Panc1 (cell line): ENCODE measurements at regions not wholly inside any gene's neighbourhood (a gene's known extent, or its start where the extent isn't known, plus 50 kb on each side); places are given as distances from the start of the nearest gene placed in this dataset.

Source experiments
- ATAC-seq: fragments of 200-7000 bp; cut with Tn5 transposase; 2 replicates; pipeline ENCODE4 v1.9.1; 2020; ENCODE audit warnings: mild to moderate bottlenecking, moderate library complexity
- BruUV-seq: library from RNA; stranded (reverse); fragments of 400-500 nt; replicated peaks from 2 replicates; lab custom pipeline; 2021; lab: Mats Ljungman, UMichigan
- CTCF ChIA-PET: fragments of 300-600 bp; sonication (Branson Sonifier 250); formaldehyde crosslinking; loops from one replicate; lab custom pipeline; 2022; ENCODE audit warnings: antibody characterized with exemption; lab: Charles Lee
- POLR2A ChIA-PET: fragments of 300-600 bp; sonication (Branson Sonifier 250); formaldehyde crosslinking; loops from one replicate; lab custom pipeline; 2022; ENCODE audit warnings: antibody characterized with exemption; lab: Charles Lee
- DNase-seq: peaks from one replicate; pipeline ENCODE4 v3.0.0-alpha.2; 2010; ENCODE audit warnings: low read depth, low spot score
- H3K27ac ChIP-seq: 2 replicates; pipeline ENCODE4 v1.5.1; 2011; ENCODE audit warnings: mild to moderate bottlenecking, low read length, inconsistent platforms
- H3K27me3 ChIP-seq: fragments of 200-500 bp; sonication (Bioruptor generic); 2 replicates; pipeline ENCODE4 v1.6.0; 2014; ENCODE audit warnings: low read length, inconsistent platforms; ENCODE audit not compliant: control insufficient read depth, insufficient read depth
- H3K36me3 ChIP-seq: fragments of 200-500 bp; sonication (Bioruptor generic); 2 replicates; pipeline ENCODE4 v1.5.1; 2014; ENCODE audit warnings: inconsistent platforms, mild to moderate bottlenecking, low read length, moderate library complexity; ENCODE audit not compliant: control insufficient read depth, insufficient read depth
- H3K4me1 ChIP-seq: 2 replicates; pipeline ENCODE4 v1.5.1; 2011; ENCODE audit warnings: inconsistent platforms, mild to moderate bottlenecking, low read length, moderate library complexity; ENCODE audit not compliant: control insufficient read depth, insufficient read depth
- H3K4me3 ChIP-seq, 2 experiments: 2 replicates each; pipeline ENCODE4 v1.5.1; 2011 to 2012; ENCODE audit warnings: low read depth in 2 of 2, low read length in 2 of 2, mild to moderate bottlenecking in 2 of 2, inconsistent platforms in 1 of 2, moderate library complexity in 1 of 2
- H3K9me3 ChIP-seq: fragments of 200-500 bp; sonication (Bioruptor generic); 2 replicates; pipeline ENCODE4 v1.5.1; 2014; ENCODE audit warnings: low read depth, mild to moderate bottlenecking, inconsistent platforms, low read length, moderate library complexity; ENCODE audit not compliant: control insufficient read depth, insufficient read depth
- CTCF ChIP-seq: fragments of 450-650 bp; IDR thresholded peaks from 2 replicates; pipeline ENCODE4 v1.5.1; 2017; ENCODE audit warnings: mild to moderate bottlenecking
- POLR2AphosphoS5 ChIP-seq: IDR thresholded peaks from 2 replicates; pipeline ENCODE4 v1.6.1; 2012; ENCODE audit warnings: mild to moderate bottlenecking, low read depth, low read length, moderate library complexity
- REST ChIP-seq, 2 experiments: IDR thresholded peaks; 2 replicates each; pipeline ENCODE4 v1.6.1; 2011 to 2012; ENCODE audit warnings: low read depth in 2 of 2, control low read depth in 1 of 2, low read length in 1 of 2, mild to moderate bottlenecking in 1 of 2, moderate library complexity in 1 of 2; ENCODE audit not compliant: insufficient read depth in 1 of 2
- SIN3A ChIP-seq: IDR thresholded peaks from 2 replicates; pipeline ENCODE4 v1.6.1; 2012; ENCODE audit warnings: low read depth, mild to moderate bottlenecking, low read length, moderate library complexity, borderline replicate concordance; ENCODE audit not compliant: insufficient read depth
- TCF7L2 ChIP-seq: IDR thresholded peaks from 2 replicates; pipeline ENCODE4 v1.6.1; 2011; ENCODE audit warnings: mild to moderate bottlenecking, low read depth, low read length, inconsistent platforms
- in situ Hi-C: cut with HindIII; loops from 2 replicates; pipeline ENCODE4 v1.10.0; 2016; ENCODE audit warnings: low sequenced_read_pairs, low pct_unique_long_range_greater_than_20kb
- intact Hi-C: fragments of 100-400 bp; cut with micrococcal nuclease; formaldehyde crosslinking; loops from one replicate; pipeline ENCODE4 v1.10.0; 2022; ENCODE audit not compliant: unreplicated experiment

GRCh38 chr9:95771556-95772246, 103.8 kb upstream of the ERCC6L2 start:
- POLR2A ChIA-PET, result interaction anchor here (0.5 kb wide), 1 partner anchor 41 kb away, joined by 7 read pairs; no protein-coding TSS in a partner anchor
- intact Hi-C loops, result no loop called here
- H3K4me1 ChIP-seq, result no peaks in the 10 kb centered on the region
- CTCF ChIA-PET, result no interaction called here
- ATAC-seq, result no peak
- no peaks in the 10 kb centered on the region for H3K36me3 ChIP-seq
- DNase-seq, result no peak
- no TSS peak for BruUV-seq
- in situ Hi-C loops, result no loop called here
- no peak for TF ChIP-seq CTCF
- TF ChIP-seq REST (IDR thresholded peaks at IDR 0.05; ENCODE audit: insufficient read depth in 1 of 2, low read depth in 2 of 2, low read length in 1 of 2), result no peak
- no peak for TF ChIP-seq TCF7L2
- TF ChIP-seq POLR2AphosphoS5, result no peak
- no peak for TF ChIP-seq SIN3A
- H3K27ac ChIP-seq, result no peak overlapping the region
- H3K4me3 ChIP-seq, result no peak overlapping the region
- no peaks in the 10 kb centered on the region for H3K9me3 ChIP-seq
- no peaks in the 10 kb centered on the region for H3K27me3 ChIP-seq

GRCh38 chr9:95770653-95771131, 104.8 kb upstream of the ERCC6L2 start:
- no peaks in the 10 kb centered on the region for H3K9me3 ChIP-seq
- no peak for TF ChIP-seq CTCF
- no peak for TF ChIP-seq TCF7L2
- no peak for TF ChIP-seq POLR2AphosphoS5
- TF ChIP-seq REST (IDR thresholded peaks at IDR 0.05; ENCODE audit: insufficient read depth in 1 of 2, low read depth in 2 of 2, low read length in 1 of 2), result no peak
- TF ChIP-seq SIN3A, result no peak
- CTCF ChIA-PET, result no interaction called here
- intact Hi-C loops, result no loop called here
- no peak overlapping the region for H3K4me3 ChIP-seq
- no peak for ATAC-seq
- no peaks in the 10 kb centered on the region for H3K4me1 ChIP-seq
- no TSS peak for BruUV-seq
- POLR2A ChIA-PET, result no interaction called here
- in situ Hi-C loops, result no loop called here
- no peaks in the 10 kb centered on the region for H3K36me3 ChIP-seq
- H3K27me3 ChIP-seq, result no peaks in the 10 kb centered on the region
- H3K27ac ChIP-seq, result no peak overlapping the region
- no peak for DNase-seq
